NCI-H226 (cell line): ENCODE measurements at regions not wholly inside any gene's neighbourhood (a gene's known extent, or its start where the extent isn't known, plus 50 kb on each side); places are given as distances from the start of the nearest gene placed in this dataset.

Source experiments
- DNase-seq: peaks from one replicate; pipeline ENCODE4 v3.0.0-alpha.2; 2015

DNA sequence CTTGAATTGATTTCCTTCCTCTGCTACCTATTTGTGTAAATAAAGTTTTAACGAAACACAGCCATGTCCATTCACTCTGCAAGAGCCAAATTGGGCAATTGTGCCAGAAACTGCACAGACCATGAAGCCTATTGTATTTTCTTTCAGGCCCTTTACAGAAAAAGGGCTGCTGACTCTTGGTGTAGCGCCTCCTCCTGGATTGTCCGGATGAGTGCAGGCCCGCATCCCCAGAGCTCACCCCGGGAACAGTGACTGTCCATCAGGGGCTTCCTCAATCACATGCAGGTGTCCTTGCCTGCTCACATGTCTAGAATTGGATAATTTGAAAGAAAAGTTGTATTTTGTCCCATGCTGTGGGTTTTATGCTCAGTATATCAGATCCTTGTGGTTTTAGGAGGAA lies 1282.2 kb downstream of the AACS start:
- DNase-seq: no peak

- DNase-seq: no peak
These were observed 1284.1 kb downstream of the AACS start for GRCh38 chr12:126349383-126349782.

GRCh38 chr12:126353604-126354003 lies 1288.4 kb downstream of the AACS start:
- DNase-seq: no peak

DNA sequence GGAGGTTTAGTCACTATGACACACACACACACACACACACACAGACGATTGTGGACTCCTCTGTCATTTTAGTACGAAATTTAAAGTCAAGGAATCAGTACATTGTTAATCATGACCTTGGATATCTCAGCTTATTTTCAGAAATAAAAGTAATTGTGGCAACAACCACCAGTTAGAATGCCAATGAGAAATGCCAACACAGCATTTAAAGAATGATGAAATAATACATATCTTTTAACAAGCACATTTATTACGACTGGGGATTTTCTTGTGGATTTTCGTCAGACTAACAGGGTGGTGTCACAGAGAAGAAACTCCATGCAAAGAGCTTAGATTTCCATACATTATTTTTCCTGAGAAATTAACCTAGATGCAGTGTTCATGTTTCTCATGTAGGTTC lies 1289.4 kb downstream of the AACS start:
- DNase-seq: no peak

DNA sequence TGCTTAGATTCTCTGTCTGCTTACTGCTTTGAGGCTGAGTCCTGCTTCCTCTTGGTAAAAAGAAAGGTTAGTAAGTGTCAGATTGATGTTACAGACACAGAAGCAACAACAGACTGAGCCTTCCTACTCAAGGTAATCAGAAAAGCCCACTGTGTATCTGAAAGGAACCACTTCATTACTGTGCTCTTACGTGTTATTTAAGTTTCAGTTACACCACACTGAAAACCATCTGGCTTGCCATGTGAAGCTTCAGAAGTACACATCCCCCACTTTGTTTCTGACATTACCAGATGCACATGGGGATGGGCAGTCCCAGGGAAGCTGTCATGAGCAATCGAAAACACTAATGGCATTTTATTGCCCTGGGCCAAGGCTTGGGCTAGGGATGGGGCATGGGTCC lies 1290.1 kb downstream of the AACS start:
- no peak for DNase-seq

DNA sequence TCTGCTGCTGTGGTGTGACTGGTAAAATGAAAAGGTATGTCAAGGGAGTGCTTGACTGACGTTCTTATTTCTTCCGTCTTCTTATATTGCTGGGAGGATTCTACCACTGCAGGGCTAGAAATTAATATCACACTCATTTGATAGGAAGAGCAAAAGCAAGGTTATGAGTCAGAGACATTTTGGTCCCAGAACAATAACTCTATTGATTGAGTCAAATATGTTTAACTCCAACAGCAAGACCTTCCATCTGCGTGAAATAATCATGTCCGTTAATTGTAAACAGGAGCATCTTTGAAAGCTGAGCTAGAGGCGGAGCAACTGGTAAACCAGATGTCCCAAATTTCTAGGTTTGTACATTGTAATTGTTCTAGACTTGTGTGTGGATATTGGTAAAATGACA lies 1293.6 kb downstream of the AACS start:
- DNase-seq: no peak

DNA sequence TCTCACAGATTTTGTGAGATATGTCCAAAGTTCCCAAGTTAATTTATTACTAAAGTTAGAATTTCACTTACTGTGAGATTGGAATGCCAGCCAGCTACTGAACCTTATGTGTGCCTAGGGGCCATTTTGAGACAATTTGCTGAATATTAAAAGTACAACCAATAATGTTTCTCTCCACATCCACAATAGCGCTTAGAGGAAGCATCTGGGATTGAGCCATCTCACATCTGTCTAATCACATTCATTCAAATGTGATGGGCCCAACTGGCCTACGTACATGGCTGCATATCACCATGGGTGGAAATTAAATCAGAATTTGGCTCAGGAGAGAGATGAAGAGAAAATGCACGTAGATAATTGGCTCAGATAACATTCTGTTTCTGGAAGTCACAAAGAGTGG lies 1294.0 kb downstream of the AACS start:
- no peak for DNase-seq

DNA sequence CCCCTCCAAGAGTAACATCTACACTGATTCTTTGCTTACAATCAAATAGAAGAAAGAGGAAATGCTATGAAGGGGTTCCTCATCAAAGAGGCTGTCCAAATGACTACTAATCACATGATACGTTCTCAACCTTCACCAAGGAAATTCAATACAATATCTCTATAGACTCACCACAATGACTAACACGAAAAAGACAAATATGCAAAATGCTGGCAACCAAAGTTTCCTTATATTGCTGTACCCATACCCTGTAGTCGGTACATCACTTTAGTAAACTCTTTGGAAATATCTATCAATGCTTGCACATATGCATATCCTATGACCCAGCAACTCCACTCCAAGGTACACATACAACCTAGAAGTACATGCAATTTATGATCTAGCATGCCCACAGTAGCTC lies 1296.6 kb downstream of the AACS start:
- no peak for DNase-seq

- DNase-seq: no peak
These were observed 1297.3 kb downstream of the AACS start for GRCh38 chr12:126362493-126362892.

- DNase-seq: no peak
These were observed 1297.7 kb downstream of the AACS start for GRCh38 chr12:126362964-126363363.

GRCh38 chr12:126369487-126370463 lies 1304.5 kb downstream of the AACS start:
- no peak for DNase-seq

DNA sequence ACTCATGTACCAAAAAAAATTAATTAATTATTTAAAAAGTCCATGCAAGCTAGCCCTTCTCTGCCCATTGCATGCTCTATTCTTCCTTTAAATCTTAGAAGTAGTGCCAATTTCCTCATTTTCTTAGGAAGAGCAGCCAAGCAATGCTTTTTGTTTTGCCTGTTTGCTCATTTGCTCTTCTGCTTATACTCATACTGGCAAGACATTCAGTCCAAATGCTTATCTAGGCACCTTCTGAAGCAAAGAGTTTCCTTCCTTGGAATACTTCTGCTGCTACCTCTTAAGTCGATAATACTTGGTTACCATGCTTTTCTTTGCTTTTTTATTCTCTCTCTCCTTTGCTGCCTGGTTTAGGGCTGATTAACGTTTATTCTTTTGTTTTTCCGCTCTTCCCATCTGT lies 1318.3 kb downstream of the AACS start:
- DNase-seq: no peak

DNA sequence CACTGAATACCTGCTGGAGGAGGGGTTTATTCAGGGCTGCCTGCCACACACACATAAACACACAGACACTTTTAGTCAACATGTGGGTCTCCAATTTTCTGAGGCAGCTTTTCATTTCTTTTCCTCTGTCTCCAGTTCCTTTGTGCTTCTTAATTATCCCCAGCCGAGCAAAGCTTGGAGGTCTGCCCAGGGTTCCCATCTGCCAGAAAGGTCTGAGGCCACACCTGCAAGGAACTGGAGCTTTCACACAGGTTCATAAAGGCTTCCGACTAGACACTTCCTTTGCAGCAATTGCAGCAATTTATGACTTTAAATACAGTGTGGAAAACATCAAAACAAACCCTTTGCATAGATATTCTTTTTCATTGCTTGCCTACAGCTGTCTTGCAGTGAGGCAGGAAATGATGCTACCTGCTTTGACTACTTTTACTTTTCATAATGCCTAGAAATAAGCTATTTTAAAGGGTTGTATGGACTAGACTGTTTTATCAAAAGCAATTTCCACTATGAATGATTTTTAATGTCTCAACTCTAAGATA lies 1318.9 kb downstream of the AACS start:
- no peak for DNase-seq

- DNase-seq: no peak
These were observed 1320.5 kb downstream of the AACS start for GRCh38 chr12:126385785-126386184.

DNA sequence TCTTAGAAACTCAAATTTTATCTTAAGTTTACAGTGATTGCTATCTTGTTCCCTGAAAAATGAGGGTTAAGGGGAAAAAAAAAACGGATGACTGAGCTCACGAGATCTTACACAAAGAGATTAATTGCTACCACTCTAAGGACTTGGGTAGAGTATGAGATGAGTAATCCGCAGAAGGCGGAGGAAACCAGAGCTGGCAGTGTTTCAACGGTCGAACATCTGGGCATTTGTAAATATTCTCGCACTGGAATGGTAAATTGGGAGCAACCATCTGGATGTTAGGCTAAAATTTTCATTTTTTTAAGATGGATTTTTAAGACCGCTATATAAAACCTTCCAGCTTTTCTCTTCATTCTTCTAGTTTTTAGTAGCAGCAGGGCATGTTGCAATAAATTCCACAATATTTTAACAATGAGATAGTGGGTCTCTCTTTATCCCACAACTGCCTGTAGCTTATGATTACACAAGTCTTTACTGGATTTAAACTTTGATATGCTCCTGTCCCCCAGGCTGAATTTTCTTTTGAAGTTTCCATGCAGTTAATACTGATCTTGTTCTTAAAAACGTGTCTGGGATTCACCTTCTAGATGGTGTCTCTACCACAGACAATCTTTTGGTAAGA lies 1324.1 kb downstream of the AACS start:
- DNase-seq: no peak

DNA sequence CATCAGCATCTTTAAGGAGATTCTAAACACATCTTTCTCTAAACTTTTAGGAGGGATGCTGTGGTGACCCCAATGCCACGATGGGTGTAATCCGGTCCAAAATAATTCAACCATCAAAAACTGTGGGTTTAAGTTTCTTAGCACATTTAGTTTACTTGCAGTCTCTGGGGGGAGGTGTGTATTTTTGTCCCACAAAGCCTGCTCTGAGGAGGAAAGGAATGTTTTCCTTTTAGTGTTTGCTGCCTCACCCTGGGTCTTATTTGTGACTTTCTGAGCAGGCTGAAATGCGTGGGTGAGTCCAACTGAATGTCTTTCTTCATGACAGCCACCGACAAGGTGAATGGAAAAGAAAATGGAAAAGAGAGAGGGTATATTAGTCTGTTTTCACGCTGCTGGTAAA lies 1324.7 kb downstream of the AACS start:
- no peak for DNase-seq

- no peak for DNase-seq
These were observed 1325.8 kb downstream of the AACS start for GRCh38 chr12:126390969-126391566.

GRCh38 chr12:126396536-126396935 lies 1331.3 kb downstream of the AACS start:
- DNase-seq: no peak

DNA sequence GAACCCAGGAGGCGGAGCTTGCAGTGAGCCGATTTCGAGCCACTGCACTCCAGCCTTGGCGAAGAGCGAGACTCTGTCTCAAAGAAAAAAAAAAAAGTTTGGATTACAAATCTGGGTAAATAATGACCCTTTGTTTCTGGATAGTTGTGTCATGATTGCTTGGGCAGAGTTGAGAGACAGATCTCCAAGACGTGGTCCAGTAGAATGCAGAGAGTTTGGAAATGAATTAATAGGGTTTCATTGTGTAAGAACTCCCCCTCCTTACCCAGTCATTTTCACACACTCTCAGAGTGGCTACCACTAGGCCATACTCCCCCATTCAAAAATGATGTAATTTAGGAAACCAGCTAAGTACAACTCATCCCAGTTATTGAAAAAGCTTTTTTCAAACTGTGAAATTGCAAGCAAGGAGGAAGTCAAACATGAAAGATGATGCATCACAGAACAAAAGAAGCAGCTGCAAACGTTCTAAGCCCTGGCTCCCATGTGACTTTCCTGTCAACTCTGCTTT lies 1331.9 kb downstream of the AACS start:
- no peak for DNase-seq

DNA sequence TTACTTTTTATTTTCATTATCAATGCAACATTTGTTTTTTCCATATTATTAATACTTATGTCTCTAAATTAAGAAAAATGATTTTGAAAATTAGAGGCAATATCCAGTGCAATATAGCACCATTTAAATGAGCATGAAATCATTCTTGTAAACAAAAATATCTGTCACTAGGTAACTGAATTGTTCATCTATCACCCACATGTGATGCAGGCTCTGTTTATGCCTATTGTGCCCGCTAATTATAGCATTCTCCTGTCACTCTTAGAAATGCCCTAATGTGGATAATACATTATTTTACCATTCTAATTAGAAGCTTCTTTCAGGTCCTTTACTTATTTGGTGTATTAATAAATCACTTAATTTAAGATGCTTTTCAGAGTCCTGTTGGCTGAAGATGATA lies 1332.4 kb downstream of the AACS start:
- no peak for DNase-seq

GRCh38 chr12:126400831-126401230 lies 1335.6 kb downstream of the AACS start:
- no peak for DNase-seq

DNA sequence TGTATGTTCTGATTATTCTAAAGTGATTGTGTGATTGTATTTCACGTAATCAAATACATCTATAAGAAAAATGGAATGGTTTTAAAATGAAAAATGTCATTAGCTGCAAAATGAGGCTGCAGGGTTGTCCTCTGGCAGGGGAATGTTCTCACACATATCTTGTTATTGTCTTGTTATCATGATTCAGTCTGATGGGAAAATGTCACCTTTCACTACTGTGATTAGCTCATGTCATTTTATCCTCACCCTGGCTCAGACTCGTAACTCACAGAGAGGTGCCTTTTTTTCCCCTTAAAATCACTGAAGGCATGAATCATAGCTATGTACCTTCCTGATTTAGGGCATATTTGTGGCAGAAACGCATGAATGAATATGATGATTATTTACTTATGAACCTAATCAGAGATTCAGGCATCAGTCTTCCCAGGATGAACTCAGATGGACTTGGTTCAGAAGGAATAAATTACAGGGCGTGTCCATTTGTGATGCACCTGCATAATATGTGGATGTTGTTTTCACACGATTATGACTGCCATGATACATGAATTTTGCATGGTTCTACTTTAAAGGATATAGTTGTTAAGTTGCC lies 1339.2 kb downstream of the AACS start:
- DNase-seq: no peak

DNA sequence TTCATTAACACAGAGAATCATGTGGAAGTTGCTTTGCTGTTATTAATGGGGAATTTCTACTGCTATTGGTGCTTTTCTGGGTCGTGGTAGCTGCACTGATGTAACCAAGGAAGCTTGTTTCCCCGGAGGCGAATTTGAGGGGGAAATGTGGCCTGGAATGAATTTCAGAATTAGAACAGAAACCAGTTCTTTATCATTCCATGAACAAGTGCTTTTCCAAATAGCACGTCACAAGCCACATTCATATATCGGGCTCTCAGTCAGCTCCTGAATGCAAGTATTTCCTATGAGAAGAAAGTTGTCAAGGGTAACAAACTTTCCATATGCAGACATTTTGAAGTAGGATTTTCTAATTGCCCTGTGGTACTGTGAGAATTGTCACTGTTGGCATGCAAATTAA lies 1353.2 kb downstream of the AACS start:
- no peak for DNase-seq
